OCI-LY1 (cell line): ENCODE measurements at regions not wholly inside any gene's neighbourhood (a gene's known extent, or its start where the extent isn't known, plus 50 kb on each side); places are given as distances from the start of the nearest gene placed in this dataset.

ENCODE experiments used
- H2AFZ ChIP-seq: fragments of 200-600 bp; sonication (generic), shearing (Covaris generic); 2 replicates; pipeline ENCODE4 v1.6.0; 2014; ENCODE audit warnings: antibody characterized with exemption, mild to moderate bottlenecking, low read length
- H3F3A ChIP-seq: fragments of 200-600 bp; sonication (generic), shearing (Covaris generic); 2 replicates; pipeline ENCODE4 v1.6.0; 2014; ENCODE audit warnings: mild to moderate bottlenecking, antibody characterized with exemption, low read length, moderate library complexity; ENCODE audit not compliant: insufficient read depth
- H3K27ac ChIP-seq: fragments of 200-600 bp; sonication (generic); 2 replicates; pipeline ENCODE4 v1.5.1; 2014; ENCODE audit warnings: low read length, mixed run types, mild to moderate bottlenecking, low read depth; ENCODE audit not compliant: poor library complexity, severe bottlenecking
- H3K27me3 ChIP-seq: fragments of 200-600 bp; sonication (generic); 2 replicates; pipeline ENCODE4 v1.6.0; 2014; ENCODE audit warnings: antibody characterized with exemption, mild to moderate bottlenecking, low read length, moderate library complexity; ENCODE audit not compliant: insufficient read depth
- H3K36me3 ChIP-seq: fragments of 200-600 bp; sonication (generic); 2 replicates; pipeline ENCODE4 v1.6.1; 2014; ENCODE audit warnings: mild to moderate bottlenecking, antibody characterized with exemption, low read length, moderate library complexity, mixed read lengths; ENCODE audit not compliant: insufficient read depth
- H3K4me1 ChIP-seq: fragments of 200-600 bp; sonication (generic); 2 replicates; pipeline ENCODE4 v1.5.1; 2014; ENCODE audit warnings: mild to moderate bottlenecking, low read length, moderate library complexity; ENCODE audit not compliant: insufficient read depth, severe bottlenecking
- H3K4me2 ChIP-seq: fragments of 200-600 bp; sonication (generic), shearing (Covaris generic); 2 replicates; pipeline ENCODE4 v1.6.1; 2014; ENCODE audit warnings: low read length
- H3K4me3 ChIP-seq: fragments of 200-600 bp; sonication (generic); 2 replicates; pipeline ENCODE4 v1.5.1; 2014; ENCODE audit warnings: low read length, low read depth, mild to moderate bottlenecking, mixed read lengths; ENCODE audit not compliant: poor library complexity, severe bottlenecking
- H3K79me2 ChIP-seq: fragments of 200-600 bp; shearing (Covaris generic); 2 replicates; pipeline ENCODE4 v1.6.1; 2016; ENCODE audit warnings: mixed run types, low read length, mixed read lengths; ENCODE audit not compliant: insufficient read depth
- H3K9ac ChIP-seq: fragments of 200-600 bp; sonication (generic), shearing (Covaris generic); 2 replicates; pipeline ENCODE4 v1.6.1; 2014; ENCODE audit warnings: mild to moderate bottlenecking, low read length, mixed read lengths
- H3K9me2 ChIP-seq: fragments of 200-600 bp; sonication (generic), shearing (Covaris generic); 2 replicates; pipeline ENCODE4 v1.6.1; 2014; ENCODE audit warnings: low read depth, mild to moderate bottlenecking, low read length, mixed read lengths
- H3K9me3 ChIP-seq: fragments of 200-600 bp; shearing (Covaris generic); 2 replicates; pipeline ENCODE4 v1.6.1; 2014; ENCODE audit warnings: low read length, mixed read lengths
- H4K20me1 ChIP-seq: fragments of 200-600 bp; sonication (generic), shearing (Covaris generic); 2 replicates; pipeline ENCODE4 v1.6.0; 2016; ENCODE audit warnings: mild to moderate bottlenecking, low read length; ENCODE audit not compliant: insufficient read depth
- EZH2 ChIP-seq: fragments of 200-600 bp; sonication (generic), shearing (Covaris generic); IDR thresholded peaks from 2 replicates; pipeline ENCODE4 v1.8.0; 2017; ENCODE audit warnings: borderline replicate concordance, mixed run types, mild to moderate bottlenecking, antibody characterized with exemption, low read length, moderate library complexity, mixed read lengths
- TF ChIP-seq, protein P1 (sequence below): fragments of 200-600 bp; sonication (generic), shearing (Covaris generic); IDR thresholded peaks from 2 replicates; pipeline ENCODE4 v1.5.1; 2017; ENCODE audit warnings: mild to moderate bottlenecking, antibody characterized with exemption, low read length, moderate library complexity, mixed read lengths

GRCh38 chr10:50991456-50992355, 82.6 kb upstream of the PRKG1 start:
- no peak for TF ChIP-seq EZH2
- TF ChIP-seq, protein P1, sequence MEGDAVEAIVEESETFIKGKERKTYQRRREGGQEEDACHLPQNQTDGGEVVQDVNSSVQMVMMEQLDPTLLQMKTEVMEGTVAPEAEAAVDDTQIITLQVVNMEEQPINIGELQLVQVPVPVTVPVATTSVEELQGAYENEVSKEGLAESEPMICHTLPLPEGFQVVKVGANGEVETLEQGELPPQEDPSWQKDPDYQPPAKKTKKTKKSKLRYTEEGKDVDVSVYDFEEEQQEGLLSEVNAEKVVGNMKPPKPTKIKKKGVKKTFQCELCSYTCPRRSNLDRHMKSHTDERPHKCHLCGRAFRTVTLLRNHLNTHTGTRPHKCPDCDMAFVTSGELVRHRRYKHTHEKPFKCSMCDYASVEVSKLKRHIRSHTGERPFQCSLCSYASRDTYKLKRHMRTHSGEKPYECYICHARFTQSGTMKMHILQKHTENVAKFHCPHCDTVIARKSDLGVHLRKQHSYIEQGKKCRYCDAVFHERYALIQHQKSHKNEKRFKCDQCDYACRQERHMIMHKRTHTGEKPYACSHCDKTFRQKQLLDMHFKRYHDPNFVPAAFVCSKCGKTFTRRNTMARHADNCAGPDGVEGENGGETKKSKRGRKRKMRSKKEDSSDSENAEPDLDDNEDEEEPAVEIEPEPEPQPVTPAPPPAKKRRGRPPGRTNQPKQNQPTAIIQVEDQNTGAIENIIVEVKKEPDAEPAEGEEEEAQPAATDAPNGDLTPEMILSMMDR, result no peak
- Histone ChIP-seq H3K9me2 (no peaks in the 10 kb centered on the region), H3K36me3 (no peaks in the 10 kb centered on the region), H3K9me3 (no peaks in the 10 kb centered on the region), H3K27me3 (no peaks in the 10 kb centered on the region), H3K9ac (no peak overlapping the region), H3K4me2 (no peak overlapping the region), H3K4me1 (no peaks in the 10 kb centered on the region), H3K4me3 (no peak overlapping the region), H4K20me1 (no peaks in the 10 kb centered on the region), H2AFZ (no peak overlapping the region), H3K79me2 (no peaks in the 10 kb centered on the region), H3F3A (no peaks in the 10 kb centered on the region), H3K27ac (no peak overlapping the region)

DNA sequence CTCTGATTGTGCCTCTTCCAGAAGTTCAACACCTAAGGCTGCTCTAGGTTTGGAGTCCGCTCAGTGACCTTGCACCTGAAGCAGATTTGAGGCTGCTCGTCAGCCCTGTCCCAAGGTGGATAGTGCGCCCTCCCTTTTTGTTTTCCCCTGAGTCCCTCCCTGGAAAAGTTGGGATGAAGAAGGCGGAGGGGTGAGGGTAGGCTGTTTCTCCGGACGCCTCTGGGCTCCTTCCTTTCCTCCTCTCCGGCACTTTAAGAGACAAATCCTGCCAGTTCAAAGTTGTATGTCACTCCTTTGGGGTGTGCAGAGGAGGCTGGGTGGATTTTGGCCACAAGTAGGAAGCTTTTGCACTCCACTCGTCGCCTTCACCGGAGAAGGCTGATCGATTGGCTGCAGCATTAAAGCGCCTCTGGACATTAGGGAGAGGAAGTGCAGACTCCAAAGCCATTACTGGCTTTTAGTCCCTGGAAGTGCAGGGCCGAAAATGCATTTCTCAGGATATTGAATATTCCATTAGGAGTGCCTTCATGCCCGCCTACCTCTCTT, 81.9 kb upstream of the PRKG1 start:
- no peaks in the 10 kb centered on the region for H3F3A ChIP-seq
- H3K4me3 ChIP-seq, result no peak overlapping the region
- H4K20me1 ChIP-seq, result no peaks in the 10 kb centered on the region
- no peaks in the 10 kb centered on the region for H3K9me3 ChIP-seq
- no peaks in the 10 kb centered on the region for H3K9me2 ChIP-seq
- TF ChIP-seq EZH2, result no peak
- TF ChIP-seq, protein P1, result no peak
- no peaks in the 10 kb centered on the region for H3K27me3 ChIP-seq
- no peak overlapping the region for H3K4me2 ChIP-seq
- no peak overlapping the region for H3K9ac ChIP-seq
- H3K79me2 ChIP-seq, result no peaks in the 10 kb centered on the region
- H2AFZ ChIP-seq, result no peak overlapping the region
- no peak overlapping the region for H3K27ac ChIP-seq
- no peaks in the 10 kb centered on the region for H3K4me1 ChIP-seq
- H3K36me3 ChIP-seq, result no peaks in the 10 kb centered on the region

DNA sequence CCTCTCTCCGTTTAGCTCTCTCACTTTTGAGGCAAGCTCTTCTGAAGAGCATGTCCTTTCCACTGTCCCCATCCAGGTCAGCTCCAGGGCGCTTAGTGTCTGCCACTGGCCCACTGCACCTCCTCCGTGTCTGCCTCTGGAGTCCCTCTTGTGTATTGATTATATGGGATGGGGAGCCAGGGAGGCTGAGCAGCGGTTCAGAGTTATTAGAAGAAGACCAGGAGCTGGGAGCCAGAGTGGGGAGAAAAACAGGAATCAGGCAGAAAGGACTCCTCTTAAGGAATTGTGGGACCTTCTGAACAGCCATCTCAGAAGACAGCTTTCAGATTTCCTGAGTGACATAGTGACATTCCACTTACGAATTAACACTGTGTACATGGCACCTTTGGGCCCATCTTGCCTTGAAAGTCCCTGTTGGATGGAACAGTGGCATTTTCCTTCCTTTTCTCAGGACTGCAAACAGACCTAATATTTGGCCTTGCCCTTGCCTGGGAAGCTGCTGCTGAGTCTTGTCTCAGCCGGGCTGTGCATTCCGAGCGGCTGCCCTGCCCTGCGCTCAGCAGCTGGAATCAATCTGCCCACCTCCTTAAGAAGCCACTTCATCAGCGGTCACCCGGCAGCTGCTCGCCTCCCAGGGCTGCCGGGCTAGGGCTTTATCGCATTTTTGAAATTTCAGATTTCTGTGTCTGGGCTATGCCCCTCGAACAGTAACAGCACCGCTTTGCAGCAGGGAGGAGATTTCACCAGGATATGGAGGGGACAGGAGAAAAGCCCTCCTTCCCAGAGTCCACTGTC, 81.1 kb upstream of the PRKG1 start:
- no peaks in the 10 kb centered on the region for H3K9me2 ChIP-seq
- H3K79me2 ChIP-seq, result no peaks in the 10 kb centered on the region
- H3K9me3 ChIP-seq, result no peaks in the 10 kb centered on the region
- H3K27ac ChIP-seq, result no peak overlapping the region
- TF ChIP-seq EZH2, result no peak
- TF ChIP-seq, protein P1, result no peak
- H3K9ac ChIP-seq, result no peak overlapping the region
- H3K36me3 ChIP-seq, result no peaks in the 10 kb centered on the region
- no peaks in the 10 kb centered on the region for H3K27me3 ChIP-seq
- H3K4me3 ChIP-seq, result no peak overlapping the region
- no peaks in the 10 kb centered on the region for H3F3A ChIP-seq
- no peak overlapping the region for H3K4me2 ChIP-seq
- no peaks in the 10 kb centered on the region for H3K4me1 ChIP-seq
- no peak overlapping the region for H2AFZ ChIP-seq
- no peaks in the 10 kb centered on the region for H4K20me1 ChIP-seq
